Activated B cell treated with CpG ODN at 0.5 μM for 24 hours (primary cell): ENCODE measurements at regions not wholly inside any gene's neighbourhood (a gene's known extent, or its start where the extent isn't known, plus 50 kb on each side); places are given as distances from the start of the nearest gene placed in this dataset.
"Not testable (repeated sequence)": the region's sequence is repeated elsewhere in the genome, so short reads cannot be mapped to it uniquely, and the experiment has no call there.

Experiments used
- ATAC-seq: fragments of 200-7000 bp; cut with Tn5 transposase; one replicate; pipeline ENCODE4 v1.10.0; 2021; ENCODE audit warnings: low read depth, mild to moderate bottlenecking, moderate library complexity
- CTCF ChIA-PET: fragments of 350-600 bp; sonication (Branson Sonifier 250); formaldehyde crosslinking; loops from one replicate; lab custom pipeline; 2021; ENCODE audit warnings: antibody characterized with exemption; lab: Charles Lee
- POLR2A ChIA-PET: fragments of 350-600 bp; sonication (Branson Sonifier 250); formaldehyde crosslinking; loops from one replicate; lab custom pipeline; 2021; ENCODE audit warnings: antibody characterized with exemption; lab: Charles Lee
- DNase-seq: peaks from one replicate; pipeline ENCODE4 v3.0.0; 2022
- H3K27ac Mint-ChIP-seq: one replicate; pipeline ENCODE4 v1.8.0; 2020; ENCODE audit warnings: mixed read lengths
- H3K27me3 Mint-ChIP-seq: one replicate; pipeline ENCODE4 v1.8.0; 2021; ENCODE audit warnings: mixed read lengths
- H3K36me3 Mint-ChIP-seq: one replicate; pipeline ENCODE4 v1.8.0; 2021; ENCODE audit warnings: low read depth, mixed read lengths
- H3K4me1 Mint-ChIP-seq: one replicate; pipeline ENCODE4 v1.8.0; 2021; ENCODE audit warnings: mixed read lengths
- H3K4me3 Mint-ChIP-seq: one replicate; pipeline ENCODE4 v1.8.0; 2020; ENCODE audit warnings: mild to moderate bottlenecking, mixed read lengths
- H3K9me3 Mint-ChIP-seq: one replicate; pipeline ENCODE4 v1.8.0; 2020; ENCODE audit warnings: mixed read lengths
- intact Hi-C: fragments of 100-400 bp; cut with micrococcal nuclease; formaldehyde crosslinking; loops from one replicate; pipeline ENCODE4 v1.15.1; 2024
- TF ChIP-seq, protein P1 (sequence below): fragments of 200-600 bp; IDR thresholded peaks from one replicate; pipeline ENCODE4 v1.8.0; 2022; ENCODE audit warnings: antibody characterized with exemption, mild to moderate bottlenecking

- POLR2A ChIA-PET: no interaction called here
- TF ChIP-seq, protein P1, sequence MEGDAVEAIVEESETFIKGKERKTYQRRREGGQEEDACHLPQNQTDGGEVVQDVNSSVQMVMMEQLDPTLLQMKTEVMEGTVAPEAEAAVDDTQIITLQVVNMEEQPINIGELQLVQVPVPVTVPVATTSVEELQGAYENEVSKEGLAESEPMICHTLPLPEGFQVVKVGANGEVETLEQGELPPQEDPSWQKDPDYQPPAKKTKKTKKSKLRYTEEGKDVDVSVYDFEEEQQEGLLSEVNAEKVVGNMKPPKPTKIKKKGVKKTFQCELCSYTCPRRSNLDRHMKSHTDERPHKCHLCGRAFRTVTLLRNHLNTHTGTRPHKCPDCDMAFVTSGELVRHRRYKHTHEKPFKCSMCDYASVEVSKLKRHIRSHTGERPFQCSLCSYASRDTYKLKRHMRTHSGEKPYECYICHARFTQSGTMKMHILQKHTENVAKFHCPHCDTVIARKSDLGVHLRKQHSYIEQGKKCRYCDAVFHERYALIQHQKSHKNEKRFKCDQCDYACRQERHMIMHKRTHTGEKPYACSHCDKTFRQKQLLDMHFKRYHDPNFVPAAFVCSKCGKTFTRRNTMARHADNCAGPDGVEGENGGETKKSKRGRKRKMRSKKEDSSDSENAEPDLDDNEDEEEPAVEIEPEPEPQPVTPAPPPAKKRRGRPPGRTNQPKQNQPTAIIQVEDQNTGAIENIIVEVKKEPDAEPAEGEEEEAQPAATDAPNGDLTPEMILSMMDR: no peak
- ATAC-seq (no peak), DNase-seq (no peak)
- Mint-ChIP-seq H3K27ac (no peak overlapping the region), H3K4me3 (no peak overlapping the region), H3K27me3 (peaks cover 10% of the 10 kb centered on the region), H3K9me3 (peaks cover 2% of the 10 kb centered on the region), H3K4me1 (no peaks in the 10 kb centered on the region), H3K36me3 (no peaks in the 10 kb centered on the region)
- intact Hi-C loops: no loop called here
- CTCF ChIA-PET: no interaction called here
Observed at GRCh38 chr6:167748458-167749379, 78.0 kb upstream of the AFDN start.

DNA sequence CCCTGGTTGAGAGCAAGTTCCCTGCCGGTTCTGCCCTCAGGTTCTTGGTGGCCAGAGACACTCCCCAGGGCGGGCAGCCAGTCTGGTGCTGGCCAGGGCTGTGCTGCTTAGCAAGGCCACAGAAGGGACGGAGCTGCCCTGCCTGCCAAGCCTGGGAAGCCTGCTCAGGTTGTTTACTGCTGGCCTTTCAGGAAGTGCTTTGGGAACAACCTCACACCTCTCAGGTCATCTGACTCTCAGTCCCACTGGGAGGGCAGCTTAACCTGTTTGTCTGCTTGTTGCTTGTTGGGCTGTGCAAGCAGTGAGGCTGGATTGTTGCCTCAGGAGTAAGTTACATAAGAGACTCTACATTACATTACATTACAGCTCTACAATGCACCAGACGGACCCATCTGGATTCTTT, 75.8 kb upstream of the AFDN start:
- intact Hi-C loops: no loop called here
- POLR2A ChIA-PET: no interaction called here
- no peak overlapping the region for H3K4me3 Mint-ChIP-seq

DNA sequence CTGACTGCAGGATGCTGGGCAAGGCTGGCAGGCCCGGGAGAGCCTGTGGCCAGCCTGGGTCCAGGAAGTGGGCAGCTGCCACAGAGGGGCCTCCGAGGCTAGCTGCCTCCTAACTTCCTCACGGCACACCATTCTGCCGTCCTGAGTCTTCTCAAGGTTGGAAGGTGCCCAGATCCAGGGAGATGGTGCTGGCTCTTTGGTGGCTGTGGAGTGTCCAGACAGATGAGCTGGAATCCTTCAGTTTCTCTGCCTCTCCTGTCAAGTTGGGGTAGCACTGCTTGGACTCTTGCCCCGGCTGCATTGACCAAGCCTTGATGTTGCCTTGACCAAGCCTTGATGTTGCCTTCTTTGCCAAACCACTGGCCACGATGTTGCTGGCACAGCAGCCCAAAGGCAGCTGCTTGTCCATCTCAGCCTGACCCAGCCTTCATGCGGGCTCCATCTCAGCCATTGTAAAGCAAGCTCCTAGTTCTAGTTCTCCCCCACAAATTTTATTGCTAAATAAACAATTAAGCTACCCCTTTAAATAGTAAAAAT, 75.1 kb upstream of the AFDN start:
- Mint-ChIP-seq H3K36me3 (no peaks in the 10 kb centered on the region), H3K4me3 (no peak overlapping the region), H3K27me3 (peaks cover 6% of the 10 kb centered on the region), H3K27ac (no peak overlapping the region), H3K4me1 (no peaks in the 10 kb centered on the region), H3K9me3 (peaks cover 7% of the 10 kb centered on the region)
- no peak for ATAC-seq
- TF ChIP-seq, protein P1: no peak
- DNase-seq: no peak
- intact Hi-C loops: no loop called here
- CTCF ChIA-PET: no interaction called here
- POLR2A ChIA-PET: no interaction called here

More for the DNA sequence above, 75.8 kb upstream of the AFDN start:
- H3K27me3 Mint-ChIP-seq: peaks cover 6% of the 10 kb centered on the region
- no peaks in the 10 kb centered on the region for H3K4me1 Mint-ChIP-seq
- no peak for ATAC-seq
- CTCF ChIA-PET: no interaction called here
- H3K27ac Mint-ChIP-seq: no peak overlapping the region
- peaks cover 7% of the 10 kb centered on the region for H3K9me3 Mint-ChIP-seq
- no peaks in the 10 kb centered on the region for H3K36me3 Mint-ChIP-seq
- TF ChIP-seq, protein P1: no peak
- no peak for DNase-seq

DNA sequence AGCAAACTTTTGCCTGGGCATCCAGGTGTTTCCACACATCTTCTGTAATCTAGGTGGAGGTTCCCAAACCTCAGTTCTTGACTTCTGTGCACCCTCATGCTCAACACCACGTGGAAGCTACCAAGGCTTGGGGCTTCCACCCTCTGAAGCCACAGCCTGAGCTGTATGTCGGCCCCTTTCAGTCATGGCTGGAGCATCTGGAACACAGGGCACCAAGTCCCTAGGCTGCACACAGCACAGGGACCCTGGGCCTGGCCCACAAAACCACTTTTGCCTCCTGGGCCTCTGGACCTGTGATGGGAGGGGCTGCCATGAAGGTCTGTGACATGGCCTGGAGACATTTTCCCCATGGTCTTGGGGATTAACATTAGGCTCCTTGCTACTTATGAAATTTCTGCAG, 73.4 kb upstream of the AFDN start:
- H3K36me3 Mint-ChIP-seq, H3K9me3 Mint-ChIP-seq, CTCF ChIA-PET, DNase-seq, POLR2A ChIA-PET, H3K4me3 Mint-ChIP-seq, H3K27ac Mint-ChIP-seq, intact Hi-C loops, H3K27me3 Mint-ChIP-seq, H3K4me1 Mint-ChIP-seq, ATAC-seq: not testable (repeated sequence)

GRCh38 chr6:167754691-167755090, 72.0 kb upstream of the AFDN start:
- intact Hi-C loops: no loop called here
- no peaks in the 10 kb centered on the region for H3K4me1 Mint-ChIP-seq
- ChIA-PET POLR2A (no interaction called here), CTCF (no interaction called here)
- DNase-seq (no peak), ATAC-seq (no peak)
- TF ChIP-seq, protein P1: no peak
- H3K36me3 Mint-ChIP-seq: no peaks in the 10 kb centered on the region
- no peaks in the 10 kb centered on the region for H3K27me3 Mint-ChIP-seq
- no peak overlapping the region for H3K27ac Mint-ChIP-seq
- H3K9me3 Mint-ChIP-seq: peaks cover 7% of the 10 kb centered on the region
- no peak overlapping the region for H3K4me3 Mint-ChIP-seq
